OCI-LY1 (cell line): ENCODE measurements at regions not wholly inside any gene's neighbourhood (a gene's known extent, or its start where the extent isn't known, plus 50 kb on each side); places are given as distances from the start of the nearest gene placed in this dataset.

ENCODE experiments used
- H2AFZ ChIP-seq: fragments of 200-600 bp; sonication (generic), shearing (Covaris generic); 2 replicates; pipeline ENCODE4 v1.6.0; 2014; ENCODE audit warnings: antibody characterized with exemption, mild to moderate bottlenecking, low read length
- H3F3A ChIP-seq: fragments of 200-600 bp; sonication (generic), shearing (Covaris generic); 2 replicates; pipeline ENCODE4 v1.6.0; 2014; ENCODE audit warnings: mild to moderate bottlenecking, antibody characterized with exemption, low read length, moderate library complexity; ENCODE audit not compliant: insufficient read depth
- H3K27ac ChIP-seq: fragments of 200-600 bp; sonication (generic); 2 replicates; pipeline ENCODE4 v1.5.1; 2014; ENCODE audit warnings: low read length, mixed run types, mild to moderate bottlenecking, low read depth; ENCODE audit not compliant: poor library complexity, severe bottlenecking
- H3K27me3 ChIP-seq: fragments of 200-600 bp; sonication (generic); 2 replicates; pipeline ENCODE4 v1.6.0; 2014; ENCODE audit warnings: antibody characterized with exemption, mild to moderate bottlenecking, low read length, moderate library complexity; ENCODE audit not compliant: insufficient read depth
- H3K36me3 ChIP-seq: fragments of 200-600 bp; sonication (generic); 2 replicates; pipeline ENCODE4 v1.6.1; 2014; ENCODE audit warnings: mild to moderate bottlenecking, antibody characterized with exemption, low read length, moderate library complexity, mixed read lengths; ENCODE audit not compliant: insufficient read depth
- H3K4me1 ChIP-seq: fragments of 200-600 bp; sonication (generic); 2 replicates; pipeline ENCODE4 v1.5.1; 2014; ENCODE audit warnings: mild to moderate bottlenecking, low read length, moderate library complexity; ENCODE audit not compliant: insufficient read depth, severe bottlenecking
- H3K4me2 ChIP-seq: fragments of 200-600 bp; sonication (generic), shearing (Covaris generic); 2 replicates; pipeline ENCODE4 v1.6.1; 2014; ENCODE audit warnings: low read length
- H3K4me3 ChIP-seq: fragments of 200-600 bp; sonication (generic); 2 replicates; pipeline ENCODE4 v1.5.1; 2014; ENCODE audit warnings: low read length, low read depth, mild to moderate bottlenecking, mixed read lengths; ENCODE audit not compliant: poor library complexity, severe bottlenecking
- H3K79me2 ChIP-seq: fragments of 200-600 bp; shearing (Covaris generic); 2 replicates; pipeline ENCODE4 v1.6.1; 2016; ENCODE audit warnings: mixed run types, low read length, mixed read lengths; ENCODE audit not compliant: insufficient read depth
- H3K9ac ChIP-seq: fragments of 200-600 bp; sonication (generic), shearing (Covaris generic); 2 replicates; pipeline ENCODE4 v1.6.1; 2014; ENCODE audit warnings: mild to moderate bottlenecking, low read length, mixed read lengths
- H3K9me2 ChIP-seq: fragments of 200-600 bp; sonication (generic), shearing (Covaris generic); 2 replicates; pipeline ENCODE4 v1.6.1; 2014; ENCODE audit warnings: low read depth, mild to moderate bottlenecking, low read length, mixed read lengths
- H3K9me3 ChIP-seq: fragments of 200-600 bp; shearing (Covaris generic); 2 replicates; pipeline ENCODE4 v1.6.1; 2014; ENCODE audit warnings: low read length, mixed read lengths
- H4K20me1 ChIP-seq: fragments of 200-600 bp; sonication (generic), shearing (Covaris generic); 2 replicates; pipeline ENCODE4 v1.6.0; 2016; ENCODE audit warnings: mild to moderate bottlenecking, low read length; ENCODE audit not compliant: insufficient read depth
- EZH2 ChIP-seq: fragments of 200-600 bp; sonication (generic), shearing (Covaris generic); IDR thresholded peaks from 2 replicates; pipeline ENCODE4 v1.8.0; 2017; ENCODE audit warnings: borderline replicate concordance, mixed run types, mild to moderate bottlenecking, antibody characterized with exemption, low read length, moderate library complexity, mixed read lengths
- TF ChIP-seq, protein P1 (sequence below): fragments of 200-600 bp; sonication (generic), shearing (Covaris generic); IDR thresholded peaks from 2 replicates; pipeline ENCODE4 v1.5.1; 2017; ENCODE audit warnings: mild to moderate bottlenecking, antibody characterized with exemption, low read length, moderate library complexity, mixed read lengths

- Histone ChIP-seq H2AFZ (no peak overlapping the region), H3K36me3 (no peaks in the 10 kb centered on the region), H3K4me2 (no peak overlapping the region), H3F3A (no peaks in the 10 kb centered on the region), H3K27ac (no peak overlapping the region), H4K20me1 (no peaks in the 10 kb centered on the region), H3K9me3 (no peaks in the 10 kb centered on the region), H3K27me3 (no peaks in the 10 kb centered on the region), H3K79me2 (no peaks in the 10 kb centered on the region), H3K4me3 (no peak overlapping the region), H3K4me1 (no peaks in the 10 kb centered on the region), H3K9ac (no peak overlapping the region), H3K9me2 (no peaks in the 10 kb centered on the region)
- TF ChIP-seq, protein P1, sequence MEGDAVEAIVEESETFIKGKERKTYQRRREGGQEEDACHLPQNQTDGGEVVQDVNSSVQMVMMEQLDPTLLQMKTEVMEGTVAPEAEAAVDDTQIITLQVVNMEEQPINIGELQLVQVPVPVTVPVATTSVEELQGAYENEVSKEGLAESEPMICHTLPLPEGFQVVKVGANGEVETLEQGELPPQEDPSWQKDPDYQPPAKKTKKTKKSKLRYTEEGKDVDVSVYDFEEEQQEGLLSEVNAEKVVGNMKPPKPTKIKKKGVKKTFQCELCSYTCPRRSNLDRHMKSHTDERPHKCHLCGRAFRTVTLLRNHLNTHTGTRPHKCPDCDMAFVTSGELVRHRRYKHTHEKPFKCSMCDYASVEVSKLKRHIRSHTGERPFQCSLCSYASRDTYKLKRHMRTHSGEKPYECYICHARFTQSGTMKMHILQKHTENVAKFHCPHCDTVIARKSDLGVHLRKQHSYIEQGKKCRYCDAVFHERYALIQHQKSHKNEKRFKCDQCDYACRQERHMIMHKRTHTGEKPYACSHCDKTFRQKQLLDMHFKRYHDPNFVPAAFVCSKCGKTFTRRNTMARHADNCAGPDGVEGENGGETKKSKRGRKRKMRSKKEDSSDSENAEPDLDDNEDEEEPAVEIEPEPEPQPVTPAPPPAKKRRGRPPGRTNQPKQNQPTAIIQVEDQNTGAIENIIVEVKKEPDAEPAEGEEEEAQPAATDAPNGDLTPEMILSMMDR: no peak
- TF ChIP-seq EZH2: no peak
Observed at GRCh38 chr4:127293496-127293895, 339.3 kb upstream of the INTU start.

GRCh38 chr4:127304356-127304755, 328.4 kb upstream of the INTU start:
- Histone ChIP-seq H3K9ac (no peak overlapping the region), H3F3A (no peaks in the 10 kb centered on the region), H4K20me1 (no peaks in the 10 kb centered on the region), H3K79me2 (no peaks in the 10 kb centered on the region), H3K9me2 (no peaks in the 10 kb centered on the region), H3K4me2 (no peak overlapping the region), H3K9me3 (no peaks in the 10 kb centered on the region), H3K27ac (no peak overlapping the region), H3K4me1 (no peaks in the 10 kb centered on the region), H3K4me3 (no peak overlapping the region), H3K36me3 (no peaks in the 10 kb centered on the region), H3K27me3 (no peaks in the 10 kb centered on the region), H2AFZ (no peak overlapping the region)
- no peak for TF ChIP-seq EZH2
- TF ChIP-seq, protein P1: no peak

DNA sequence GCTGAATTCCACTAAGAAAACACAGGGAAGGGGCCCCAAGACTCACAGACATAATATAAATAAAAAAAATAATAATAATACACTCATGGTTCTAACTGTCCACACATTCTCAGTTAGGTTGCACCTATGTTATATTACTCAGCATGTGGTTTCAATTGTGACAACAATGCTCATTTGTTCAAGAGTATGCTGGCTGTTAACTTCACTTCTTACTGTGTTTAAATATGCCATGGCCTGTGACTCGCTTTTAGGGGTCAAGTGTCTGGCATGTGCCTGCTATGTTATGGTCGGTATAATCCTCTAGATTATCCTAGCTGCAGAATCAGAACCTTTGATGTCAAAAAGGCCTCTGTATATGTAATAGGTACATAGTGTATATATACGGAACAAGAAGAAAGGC, 324.8 kb upstream of the INTU start:
- no peak overlapping the region for H3K4me2 ChIP-seq
- no peak for TF ChIP-seq EZH2
- TF ChIP-seq, protein P1: no peak
- no peaks in the 10 kb centered on the region for H3F3A ChIP-seq
- no peak overlapping the region for H3K4me3 ChIP-seq
- H3K79me2 ChIP-seq: no peaks in the 10 kb centered on the region
- no peaks in the 10 kb centered on the region for H3K27me3 ChIP-seq
- H3K9me2 ChIP-seq: no peaks in the 10 kb centered on the region
- no peaks in the 10 kb centered on the region for H3K4me1 ChIP-seq
- H3K27ac ChIP-seq: no peak overlapping the region
- no peaks in the 10 kb centered on the region for H4K20me1 ChIP-seq
- H3K9ac ChIP-seq: no peak overlapping the region
- H3K9me3 ChIP-seq: no peaks in the 10 kb centered on the region
- H3K36me3 ChIP-seq: no peaks in the 10 kb centered on the region
- H2AFZ ChIP-seq: no peak overlapping the region
